ENCODE measurements at regions not wholly inside any gene's neighbourhood (a gene's known extent, or its start where the extent isn't known, plus 50 kb on each side); places are given as distances from the start of the nearest gene placed in this dataset.
"Not testable (repeated sequence)": the region's sequence is repeated elsewhere in the genome, so short reads cannot be mapped to it uniquely, and the experiment has no call there.

- no peak for ATAC-seq (replicated peaks)
These were observed 586.5 kb upstream of the SLC8A1 start for GRCh38 chr2:41038408-41038807.

GRCh38 chr2:41039750-41040149 lies 587.9 kb upstream of the SLC8A1 start:
- not testable (repeated sequence) for DNase-seq; H3K4me1 Mint-ChIP-seq (ENCODE audit: low read depth in 2 of 2); H3K27me3 Mint-ChIP-seq; H3K36me3 Mint-ChIP-seq (ENCODE audit: insufficient read depth); H3K4me3 Mint-ChIP-seq; ATAC-seq (replicated peaks); H3K27ac Mint-ChIP-seq
- H3K9me3 Mint-ChIP-seq = peaks cover 14 to 27% of the 10 kb centered on the region in 2 donors

More at GRCh38 chr2:41038408-41038807, 586.5 kb upstream of the SLC8A1 start:
- Mint-ChIP-seq H3K27me3 (no peaks in the 10 kb centered on the region), H3K4me3 (no peak overlapping the region), H3K36me3 (ENCODE audit: insufficient read depth) (no peaks in the 10 kb centered on the region), H3K27ac (no peak overlapping the region), H3K4me1 (ENCODE audit: low read depth in 2 of 2) (no peaks in the 10 kb centered on the region), H3K9me3 (peaks cover 11 to 22% of the 10 kb centered on the region in 2 donors)
- DNase-seq = no peak

DNA sequence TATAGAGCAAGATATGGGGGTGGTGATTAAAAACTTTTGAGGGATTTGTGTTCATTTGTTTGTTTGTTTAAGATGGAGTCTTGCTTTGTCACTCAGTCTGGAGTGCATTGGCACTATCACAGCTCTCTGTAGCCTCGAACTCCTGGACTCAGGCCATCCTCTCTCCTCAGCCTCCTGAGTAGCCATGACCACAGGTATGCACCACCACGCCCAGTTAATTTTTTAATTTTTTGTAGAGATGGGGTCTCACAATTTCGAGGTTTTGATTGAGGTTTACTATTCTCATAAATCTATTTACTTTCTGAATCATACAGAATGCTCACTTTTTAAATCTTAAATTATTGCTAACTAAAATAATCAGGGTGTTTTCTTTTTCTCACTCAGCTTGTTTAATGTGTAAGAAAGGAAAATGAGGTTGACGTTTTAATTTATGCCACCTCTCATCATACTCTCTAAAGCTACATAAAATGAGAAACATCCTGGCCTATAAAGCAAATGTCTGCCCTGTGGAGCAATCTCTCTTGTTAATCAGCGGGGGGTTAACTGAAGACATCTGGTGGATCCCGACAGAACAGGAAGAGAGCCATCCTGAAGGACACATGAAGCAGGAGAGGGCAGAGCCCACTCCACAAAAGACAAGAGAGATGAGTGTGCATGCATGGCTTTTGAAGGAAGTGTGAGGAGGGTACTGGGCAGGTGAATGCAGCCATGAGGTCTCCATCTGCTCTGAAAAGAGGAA lies 589.1 kb upstream of the SLC8A1 start:
- no peak overlapping the region for H3K27ac Mint-ChIP-seq
- H3K9me3 Mint-ChIP-seq = peaks cover 11 to 27% of the 10 kb centered on the region in 2 donors
- DNase-seq (no peak), ATAC-seq (replicated peaks) (no peak)
- no peaks in the 10 kb centered on the region for H3K27me3 Mint-ChIP-seq
- H3K4me1 Mint-ChIP-seq (ENCODE audit: low read depth in 2 of 2) = no peaks in the 10 kb centered on the region
- no peaks in the 10 kb centered on the region for H3K36me3 Mint-ChIP-seq (ENCODE audit: insufficient read depth)
- no peak overlapping the region for H3K4me3 Mint-ChIP-seq

- DNase-seq (no peak), ATAC-seq (replicated peaks) (no peak)
- H3K9me3 Mint-ChIP-seq = peaks cover 9 to 25% of the 10 kb centered on the region in 2 donors
- H3K27me3 Mint-ChIP-seq = no peaks in the 10 kb centered on the region
- H3K4me3 Mint-ChIP-seq = no peak overlapping the region
- no peaks in the 10 kb centered on the region for H3K4me1 Mint-ChIP-seq (ENCODE audit: low read depth in 2 of 2)
- no peaks in the 10 kb centered on the region for H3K36me3 Mint-ChIP-seq (ENCODE audit: insufficient read depth)
- H3K27ac Mint-ChIP-seq = no peak overlapping the region
These were observed 590.5 kb upstream of the SLC8A1 start for GRCh38 chr2:41042343-41042742.

GRCh38 chr2:41061356-41061755 lies 609.5 kb upstream of the SLC8A1 start:
- ATAC-seq (replicated peaks) (no peak), DNase-seq (no peak)
- no peaks in the 10 kb centered on the region for H3K4me1 Mint-ChIP-seq (ENCODE audit: low read depth in 2 of 2)
- no peak overlapping the region for H3K27ac Mint-ChIP-seq
- H3K36me3 Mint-ChIP-seq (ENCODE audit: insufficient read depth) = no peaks in the 10 kb centered on the region
- H3K4me3 Mint-ChIP-seq = no peak overlapping the region
- H3K9me3 Mint-ChIP-seq = peaks cover 0 to 2% of the 10 kb centered on the region in 2 donors
- no peaks in the 10 kb centered on the region for H3K27me3 Mint-ChIP-seq

DNA sequence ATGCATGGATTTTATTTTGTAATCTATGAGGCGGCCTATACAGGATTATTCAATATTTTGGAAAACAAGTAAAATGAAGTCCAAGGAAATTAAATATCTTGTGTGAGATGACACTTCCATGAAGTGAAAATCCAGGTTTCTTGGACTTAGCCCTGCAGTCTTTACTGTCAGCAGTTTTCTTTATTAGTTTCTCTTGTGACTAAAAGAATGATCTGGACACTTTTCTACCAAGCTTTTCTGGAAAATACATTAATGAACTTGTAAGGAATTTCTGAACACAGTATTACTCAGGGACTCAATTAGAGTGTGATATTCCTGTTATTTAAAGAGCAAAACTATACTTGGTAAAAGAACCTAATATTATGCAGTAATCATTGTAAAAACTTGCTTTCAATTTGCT lies 610.4 kb upstream of the SLC8A1 start:
- Mint-ChIP-seq H3K27me3 (no peaks in the 10 kb centered on the region), H3K4me1 (ENCODE audit: low read depth in 2 of 2) (no peaks in the 10 kb centered on the region), H3K4me3 (no peak overlapping the region), H3K27ac (no peak overlapping the region), H3K9me3 (peaks cover 0 to 2% of the 10 kb centered on the region in 2 donors), H3K36me3 (ENCODE audit: insufficient read depth) (no peaks in the 10 kb centered on the region)
- ATAC-seq (replicated peaks) (no peak), DNase-seq (no peak)

DNA sequence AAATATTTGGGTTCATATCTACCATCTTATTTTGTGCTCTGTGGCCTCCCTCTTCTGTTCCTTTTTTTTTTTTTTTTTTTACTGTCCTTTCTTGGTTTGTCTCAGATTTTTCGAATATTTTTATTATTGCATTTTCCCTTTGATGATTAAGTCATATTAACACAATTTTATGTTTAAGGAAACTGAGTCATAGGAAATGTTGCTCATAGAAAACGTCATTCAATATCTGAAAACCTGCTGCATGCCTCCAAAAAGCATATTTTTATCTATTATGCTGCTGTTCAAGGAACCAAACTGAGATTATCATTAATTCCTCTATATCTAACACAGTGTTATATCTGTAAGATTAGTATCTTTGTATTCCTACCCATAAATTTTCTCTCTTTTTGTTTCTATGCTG lies 614.3 kb upstream of the SLC8A1 start:
- DNase-seq (no peak), ATAC-seq (replicated peaks) (no peak)
- Mint-ChIP-seq H3K4me1 (ENCODE audit: low read depth in 2 of 2) (no peaks in the 10 kb centered on the region), H3K9me3 (no peaks in the 10 kb centered on the region), H3K27ac (no peak overlapping the region), H3K27me3 (no peaks in the 10 kb centered on the region), H3K36me3 (ENCODE audit: insufficient read depth) (no peaks in the 10 kb centered on the region), H3K4me3 (no peak overlapping the region)

DNA sequence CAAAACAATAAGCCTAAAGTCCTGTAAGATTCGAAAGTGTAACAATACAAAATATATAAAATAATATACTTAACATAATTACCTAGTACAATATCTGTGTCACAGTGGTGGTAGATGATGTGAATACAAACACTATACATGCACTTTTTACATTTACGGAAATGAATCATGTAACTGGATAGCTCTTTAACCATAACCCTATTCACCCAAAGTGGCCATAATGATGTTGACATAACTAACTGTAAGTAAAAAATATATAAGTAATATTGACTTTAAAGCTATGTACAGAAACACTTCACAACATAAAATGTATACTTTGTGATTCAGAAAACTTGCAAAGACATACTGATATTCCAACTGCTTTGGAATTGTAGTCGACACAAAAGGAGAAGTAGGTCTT lies 616.9 kb upstream of the SLC8A1 start:
- Mint-ChIP-seq H3K27ac (no peak overlapping the region), H3K4me1 (ENCODE audit: low read depth in 2 of 2) (no peaks in the 10 kb centered on the region), H3K9me3 (no peaks in the 10 kb centered on the region), H3K27me3 (no peaks in the 10 kb centered on the region), H3K36me3 (ENCODE audit: insufficient read depth) (no peaks in the 10 kb centered on the region), H3K4me3 (no peak overlapping the region)
- no peak for DNase-seq
- ATAC-seq (replicated peaks) = no peak

DNA sequence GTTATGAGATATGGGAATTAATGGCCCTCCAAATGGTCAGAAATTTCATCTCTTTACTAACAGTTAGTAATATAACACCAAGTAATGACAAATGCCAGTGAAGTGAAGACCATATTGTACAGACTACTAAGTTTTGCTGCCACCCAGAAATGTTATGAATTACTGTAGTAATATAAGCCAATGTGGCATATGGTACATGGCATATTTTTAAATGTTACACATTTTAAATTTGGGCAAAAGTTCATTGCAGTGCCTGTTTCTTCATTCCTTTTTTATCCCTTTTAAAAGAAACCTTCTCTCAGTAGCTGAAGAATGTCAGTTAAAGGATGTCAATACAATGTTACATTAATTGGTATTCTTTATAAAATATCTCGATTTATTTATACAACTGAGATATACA lies 626.5 kb upstream of the SLC8A1 start:
- no peak for ATAC-seq (replicated peaks)

DNA sequence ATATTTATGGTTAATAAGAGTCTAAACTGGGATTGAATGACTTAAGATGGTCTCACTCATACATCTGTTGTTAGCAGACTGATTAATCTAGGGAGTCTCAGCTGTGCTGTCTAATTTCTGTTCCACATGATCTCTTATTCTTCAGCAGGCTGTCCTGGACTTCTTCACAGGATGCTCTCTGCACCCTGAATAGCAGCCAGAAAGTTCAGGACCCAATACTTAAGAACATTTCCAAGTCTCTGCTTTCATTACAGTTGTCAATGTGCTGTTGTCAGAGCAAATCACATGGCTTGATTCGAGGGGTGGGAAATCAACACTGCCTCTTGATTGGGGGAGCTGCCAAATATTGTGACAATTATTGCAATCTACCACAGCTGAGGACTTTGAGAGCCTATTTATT lies 627.1 kb upstream of the SLC8A1 start:
- H3K4me3 Mint-ChIP-seq = no peak overlapping the region
- no peak for ATAC-seq (replicated peaks)
- no peaks in the 10 kb centered on the region for H3K4me1 Mint-ChIP-seq (ENCODE audit: low read depth in 2 of 2)
- peaks cover 0 to 10% of the 10 kb centered on the region in 2 donors for H3K9me3 Mint-ChIP-seq
- no peak for DNase-seq
- H3K27me3 Mint-ChIP-seq = no peaks in the 10 kb centered on the region
- H3K27ac Mint-ChIP-seq = no peak overlapping the region
- no peaks in the 10 kb centered on the region for H3K36me3 Mint-ChIP-seq (ENCODE audit: insufficient read depth)

More for the DNA sequence above, 626.5 kb upstream of the SLC8A1 start:
- H3K36me3 Mint-ChIP-seq (ENCODE audit: insufficient read depth) = no peaks in the 10 kb centered on the region
- H3K27ac Mint-ChIP-seq = no peak overlapping the region
- DNase-seq = no peak
- H3K9me3 Mint-ChIP-seq = peaks cover 0 to 8% of the 10 kb centered on the region in 2 donors
- H3K4me1 Mint-ChIP-seq (ENCODE audit: low read depth in 2 of 2) = no peaks in the 10 kb centered on the region
- H3K4me3 Mint-ChIP-seq = no peak overlapping the region
- H3K27me3 Mint-ChIP-seq = no peaks in the 10 kb centered on the region

DNA sequence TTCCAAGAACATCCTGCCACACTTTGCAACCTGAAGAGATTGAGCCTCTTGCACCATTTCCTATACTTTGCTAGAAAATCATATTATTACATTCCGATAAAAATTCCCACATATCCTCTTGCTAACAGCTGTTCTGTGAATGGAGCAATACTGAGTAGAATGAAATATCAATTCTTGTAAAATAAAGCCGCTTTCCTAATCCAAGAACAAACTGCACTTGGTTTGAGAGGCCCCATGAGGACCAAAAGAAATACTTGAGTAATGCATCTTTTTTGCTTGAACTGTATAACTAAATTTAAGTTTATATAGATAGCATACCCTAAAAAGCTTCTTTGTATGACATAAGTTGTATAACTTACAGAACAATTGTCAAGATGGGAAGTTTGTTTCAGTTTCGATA lies 632.4 kb upstream of the SLC8A1 start:
- Mint-ChIP-seq H3K4me1 (ENCODE audit: low read depth in 2 of 2) (no peaks in the 10 kb centered on the region), H3K9me3 (peaks cover 5 to 8% of the 10 kb centered on the region in 2 donors), H3K27me3 (no peaks in the 10 kb centered on the region), H3K27ac (no peak overlapping the region), H3K4me3 (no peak overlapping the region), H3K36me3 (ENCODE audit: insufficient read depth) (no peaks in the 10 kb centered on the region)
- ATAC-seq (replicated peaks) = no peak
- DNase-seq = no peak

DNA sequence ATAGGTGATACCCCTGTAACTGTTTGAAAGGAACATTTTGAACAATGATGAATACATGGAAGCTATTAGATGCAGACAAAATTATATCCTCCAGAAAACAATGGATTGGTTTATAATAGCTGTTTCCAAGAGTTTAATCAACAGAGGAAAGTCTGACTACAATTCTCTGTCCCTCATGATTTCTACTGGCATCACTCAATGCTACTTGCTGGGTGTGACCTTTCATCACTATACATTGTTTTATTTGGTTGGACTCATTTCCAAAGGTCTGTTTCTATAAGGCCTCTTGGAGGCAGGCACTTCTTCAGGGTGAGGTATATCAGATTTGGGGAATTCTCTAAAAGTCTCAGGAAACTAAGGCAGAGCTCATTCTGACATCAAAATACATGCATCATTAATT lies 636.1 kb upstream of the SLC8A1 start:
- H3K27me3 Mint-ChIP-seq = no peaks in the 10 kb centered on the region
- H3K27ac Mint-ChIP-seq = no peak overlapping the region
- no peak overlapping the region for H3K4me3 Mint-ChIP-seq

GRCh38 chr2:41101281-41101680 lies 649.4 kb upstream of the SLC8A1 start:
- Mint-ChIP-seq H3K27me3 (no peaks in the 10 kb centered on the region), H3K4me3 (no peak overlapping the region), H3K36me3 (ENCODE audit: insufficient read depth) (no peaks in the 10 kb centered on the region), H3K9me3 (peaks cover 3 to 24% of the 10 kb centered on the region in 2 donors), H3K4me1 (ENCODE audit: low read depth in 2 of 2) (no peaks in the 10 kb centered on the region), H3K27ac (no peak overlapping the region)
- DNase-seq (no peak), ATAC-seq (replicated peaks) (no peak)

More for the DNA sequence above, 636.1 kb upstream of the SLC8A1 start:
- DNase-seq = no peak
- Mint-ChIP-seq H3K9me3 (peaks cover 5 to 8% of the 10 kb centered on the region in 2 donors), H3K36me3 (ENCODE audit: insufficient read depth) (no peaks in the 10 kb centered on the region), H3K4me1 (ENCODE audit: low read depth in 2 of 2) (no peaks in the 10 kb centered on the region)
- no peak for ATAC-seq (replicated peaks)

- peaks cover 3 to 8% of the 10 kb centered on the region in 2 donors for H3K9me3 Mint-ChIP-seq
- H3K36me3 Mint-ChIP-seq (ENCODE audit: insufficient read depth) = no peaks in the 10 kb centered on the region
- no peaks in the 10 kb centered on the region for H3K27me3 Mint-ChIP-seq
- ATAC-seq (replicated peaks) (no peak), DNase-seq (no peak)
- no peaks in the 10 kb centered on the region for H3K4me1 Mint-ChIP-seq (ENCODE audit: low read depth in 2 of 2)
- H3K4me3 Mint-ChIP-seq = no peak overlapping the region
- H3K27ac Mint-ChIP-seq = no peak overlapping the region
These were observed 657.9 kb upstream of the SLC8A1 start for GRCh38 chr2:41109744-41110143.

Measured in effector memory CD8-positive, alpha-beta T cell (primary cell).